Fibroblast of lung (primary cell): ENCODE measurements at regions not wholly inside any gene's neighbourhood (a gene's known extent, or its start where the extent isn't known, plus 50 kb on each side); places are given as distances from the start of the nearest gene placed in this dataset.

Source experiments
- EZH2 ChIP-seq: IDR thresholded peaks from 2 replicates; pipeline ENCODE4 v1.5.1; 2012; ENCODE audit warnings: low read length, control low read depth, mild to moderate bottlenecking; ENCODE audit errors: missing control alignments
- TF ChIP-seq, protein P1 (sequence below), 2 donors: IDR thresholded peaks in 1 of 2; conservative IDR thresholded peaks in 1 of 2; 1 replicate in 1 of 2; 2 replicates in 1 of 2; pipeline ENCODE4 v1.5.1; 2011 to 2012; ENCODE audit warnings: low read length in 2 of 2, control low read depth in 1 of 2, inconsistent platforms in 1 of 2, low read depth in 1 of 2, mild to moderate bottlenecking in 1 of 2

DNA sequence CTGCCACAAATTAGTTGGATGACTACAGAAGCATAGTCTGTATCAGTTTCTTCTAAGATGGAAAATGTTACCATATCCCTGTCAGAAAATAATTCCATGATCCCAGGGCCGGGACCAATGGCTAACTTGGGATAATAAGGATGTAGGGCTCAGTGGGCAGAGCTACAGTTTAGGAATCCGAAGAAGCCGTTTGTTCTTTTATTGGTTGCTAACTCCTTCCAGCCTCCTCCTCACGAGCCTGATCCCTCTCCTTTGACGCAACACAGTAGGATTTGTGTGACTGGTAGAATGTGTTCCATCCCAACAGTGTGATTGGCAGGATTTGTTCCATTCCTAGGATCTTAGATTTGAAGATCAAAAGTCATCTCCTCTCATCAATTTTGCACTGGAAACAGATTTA lies 496.9 kb downstream of the AGTPBP1 start:
- TF ChIP-seq, protein P1, sequence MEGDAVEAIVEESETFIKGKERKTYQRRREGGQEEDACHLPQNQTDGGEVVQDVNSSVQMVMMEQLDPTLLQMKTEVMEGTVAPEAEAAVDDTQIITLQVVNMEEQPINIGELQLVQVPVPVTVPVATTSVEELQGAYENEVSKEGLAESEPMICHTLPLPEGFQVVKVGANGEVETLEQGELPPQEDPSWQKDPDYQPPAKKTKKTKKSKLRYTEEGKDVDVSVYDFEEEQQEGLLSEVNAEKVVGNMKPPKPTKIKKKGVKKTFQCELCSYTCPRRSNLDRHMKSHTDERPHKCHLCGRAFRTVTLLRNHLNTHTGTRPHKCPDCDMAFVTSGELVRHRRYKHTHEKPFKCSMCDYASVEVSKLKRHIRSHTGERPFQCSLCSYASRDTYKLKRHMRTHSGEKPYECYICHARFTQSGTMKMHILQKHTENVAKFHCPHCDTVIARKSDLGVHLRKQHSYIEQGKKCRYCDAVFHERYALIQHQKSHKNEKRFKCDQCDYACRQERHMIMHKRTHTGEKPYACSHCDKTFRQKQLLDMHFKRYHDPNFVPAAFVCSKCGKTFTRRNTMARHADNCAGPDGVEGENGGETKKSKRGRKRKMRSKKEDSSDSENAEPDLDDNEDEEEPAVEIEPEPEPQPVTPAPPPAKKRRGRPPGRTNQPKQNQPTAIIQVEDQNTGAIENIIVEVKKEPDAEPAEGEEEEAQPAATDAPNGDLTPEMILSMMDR (conservative IDR thresholded peaks at IDR 0.05 in 1 of 2, IDR thresholded peaks at IDR 0.05 in 1 of 2; ENCODE audit: low read depth in 1 of 2, low read length in 2 of 2): no peak
- no peak for TF ChIP-seq EZH2
